Central memory CD4-positive, alpha-beta T cell (primary cell): ENCODE measurements at regions not wholly inside any gene's neighbourhood (a gene's known extent, or its start where the extent isn't known, plus 50 kb on each side); places are given as distances from the start of the nearest gene placed in this dataset.

Source experiments
- DNase-seq: peaks from one replicate; pipeline ENCODE4 v3.0.0; 2022

- no peak for DNase-seq
Observed at GRCh38 chr3:194281766-194282165, 69.4 kb downstream of the CPN2 start.

GRCh38 chr3:194282436-194283122 lies 68.5 kb downstream of the CPN2 start:
- no peak for DNase-seq

GRCh38 chr3:194283221-194284006 lies 67.7 kb downstream of the CPN2 start:
- DNase-seq, result no peak

GRCh38 chr3:194284351-194284750 lies 66.8 kb downstream of the CPN2 start:
- no peak for DNase-seq

- no peak for DNase-seq
Observed at GRCh38 chr3:194285024-194285849, 65.9 kb downstream of the CPN2 start.

- no peak for DNase-seq
Observed at GRCh38 chr3:194285850-194286197, 65.3 kb downstream of the CPN2 start.

- DNase-seq, result no peak
Observed at GRCh38 chr3:194286375-194287146, 64.6 kb downstream of the CPN2 start.

- DNase-seq, result no peak
Observed at GRCh38 chr3:194287374-194287773, 63.8 kb downstream of the CPN2 start.

GRCh38 chr3:194287977-194288706 lies 63.0 kb downstream of the CPN2 start:
- DNase-seq, result no peak
